Neural crest cell (in vitro differentiated cells): ENCODE measurements at regions not wholly inside any gene's neighbourhood (a gene's known extent, or its start where the extent isn't known, plus 50 kb on each side); places are given as distances from the start of the nearest gene placed in this dataset.

ENCODE experiments used
- DNase-seq: peaks from one replicate; pipeline ENCODE4 v3.0.0; 2021; ENCODE audit warnings: low read depth, mixed read lengths, low spot score
- H3K27ac Mint-ChIP-seq: one replicate; pipeline ENCODE4 v1.8.0; 2021; ENCODE audit warnings: mild to moderate bottlenecking, mixed read lengths; ENCODE audit not compliant: unreplicated experiment
- H3K27me3 Mint-ChIP-seq: 2 replicates; pipeline ENCODE4 v1.8.0; 2021; ENCODE audit warnings: low read depth, mild to moderate bottlenecking, mixed read lengths
- H3K36me3 Mint-ChIP-seq: 2 replicates; pipeline ENCODE4 v1.8.0; 2021; ENCODE audit warnings: low read depth, mild to moderate bottlenecking, mixed read lengths
- H3K4me1 Mint-ChIP-seq: 2 replicates; pipeline ENCODE4 v1.8.0; 2021; ENCODE audit warnings: mixed read lengths
- H3K4me3 Mint-ChIP-seq: one replicate; pipeline ENCODE4 v1.8.0; 2021; ENCODE audit warnings: mild to moderate bottlenecking, mixed read lengths
- H3K9me3 Mint-ChIP-seq: 2 replicates; pipeline ENCODE4 v1.8.0; 2021; ENCODE audit warnings: mixed read lengths
- CTCF ChIP-seq: fragments of 200-600 bp; sonication (generic); conservative IDR thresholded peaks from 2 replicates; pipeline ENCODE4 v1.5.0; 2021; ENCODE audit warnings: antibody characterized with exemption, mild to moderate bottlenecking

GRCh38 chr2:37464067-37464466 is 119.6 kb downstream of the QPCT start:
- Mint-ChIP-seq H3K27ac (no peak overlapping the region), H3K4me1 (peaks cover 6% of the 10 kb centered on the region), H3K9me3 (no peaks in the 10 kb centered on the region), H3K36me3 (no peaks in the 10 kb centered on the region), H3K4me3 (no peak overlapping the region), H3K27me3 (no peaks in the 10 kb centered on the region)
- no peak for DNase-seq
- TF ChIP-seq CTCF: no peak

- Mint-ChIP-seq H3K9me3 (no peaks in the 10 kb centered on the region), H3K4me3 (no peak overlapping the region), H3K36me3 (no peaks in the 10 kb centered on the region), H3K4me1 (peaks cover 6% of the 10 kb centered on the region), H3K27ac (no peak overlapping the region), H3K27me3 (peaks cover 4% of the 10 kb centered on the region)
- DNase-seq: no peak
- no peak for TF ChIP-seq CTCF
Observed at GRCh38 chr2:37466533-37467222, 122.2 kb downstream of the QPCT start.

- peaks cover 9% of the 10 kb centered on the region for H3K4me1 Mint-ChIP-seq
- no peaks in the 10 kb centered on the region for H3K9me3 Mint-ChIP-seq
- no peak overlapping the region for H3K27ac Mint-ChIP-seq
- no peaks in the 10 kb centered on the region for H3K36me3 Mint-ChIP-seq
- peaks cover 4% of the 10 kb centered on the region for H3K27me3 Mint-ChIP-seq
- TF ChIP-seq CTCF: no peak
- no peak overlapping the region for H3K4me3 Mint-ChIP-seq
- DNase-seq: no peak
Observed at GRCh38 chr2:37468170-37468569, 123.7 kb downstream of the QPCT start.

DNA sequence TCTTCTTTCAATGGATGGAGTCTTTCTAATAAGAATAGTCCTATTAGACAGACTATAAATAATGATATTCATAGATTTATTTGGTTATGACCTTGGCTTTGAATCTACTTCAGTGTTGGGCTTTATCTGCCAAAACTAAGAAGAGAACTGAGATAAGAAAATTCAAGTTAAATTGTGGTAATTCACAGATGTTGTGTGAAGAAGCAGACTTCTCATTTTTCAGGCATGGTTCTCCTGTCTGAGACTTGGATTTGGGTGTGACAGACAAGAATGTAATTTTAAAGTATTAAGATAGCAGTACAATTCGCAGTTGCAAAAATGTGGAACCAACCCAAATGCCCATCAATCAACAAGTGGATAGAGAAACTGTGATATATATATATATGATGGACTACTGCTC is 124.7 kb downstream of the QPCT start:
- Mint-ChIP-seq H3K4me3 (no peak overlapping the region), H3K36me3 (no peaks in the 10 kb centered on the region), H3K9me3 (no peaks in the 10 kb centered on the region), H3K27ac (no peak overlapping the region), H3K4me1 (peaks cover 10% of the 10 kb centered on the region), H3K27me3 (peaks cover 4% of the 10 kb centered on the region)
- no peak for DNase-seq
- TF ChIP-seq CTCF: no peak

DNA sequence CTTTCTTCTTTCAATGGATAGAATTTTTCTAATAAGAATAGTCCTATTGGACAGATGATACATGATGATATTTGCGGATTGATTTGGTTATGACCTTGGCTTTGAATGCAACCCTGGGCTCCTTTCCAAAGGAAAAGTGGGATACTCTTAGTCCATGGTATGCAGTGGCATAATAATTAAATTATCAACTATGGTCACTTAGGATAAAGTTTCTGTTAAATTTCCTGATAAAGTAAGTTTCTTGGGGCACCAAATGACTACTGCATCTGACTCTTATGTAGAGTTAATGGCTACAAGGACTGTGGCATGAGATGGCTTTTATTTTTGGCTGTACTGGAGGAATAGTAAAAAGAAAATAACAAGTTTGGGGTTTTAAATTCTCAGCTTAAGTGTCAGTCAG is 126.7 kb downstream of the QPCT start:
- Mint-ChIP-seq H3K27me3 (peaks cover 4% of the 10 kb centered on the region), H3K4me3 (no peak overlapping the region), H3K27ac (no peak overlapping the region), H3K4me1 (peaks cover 7% of the 10 kb centered on the region), H3K9me3 (no peaks in the 10 kb centered on the region), H3K36me3 (no peaks in the 10 kb centered on the region)
- no peak for TF ChIP-seq CTCF
- no peak for DNase-seq
